HG03521 (cell line): ENCODE measurements at regions not wholly inside any gene's neighbourhood (a gene's known extent, or its start where the extent isn't known, plus 50 kb on each side); places are given as distances from the start of the nearest gene placed in this dataset.

ENCODE experiments used
- ATAC-seq: cut with Tn5 transposase; IDR thresholded peaks from one replicate; pipeline ENCODE4 v1.9.1; 2021; ENCODE audit warnings: mild to moderate bottlenecking, moderate library complexity; ENCODE audit not compliant: unreplicated experiment

GRCh38 chr4:176441594-176441993, 121.8 kb downstream of the SPCS3 start:
- ATAC-seq = no peak

- no peak for ATAC-seq
Observed at GRCh38 chr4:176443117-176443516, 123.4 kb downstream of the SPCS3 start.

- ATAC-seq = no peak
Observed at GRCh38 chr4:176443646-176444409, 124.1 kb downstream of the SPCS3 start.

GRCh38 chr4:176444741-176445140, 125.0 kb downstream of the SPCS3 start:
- no peak for ATAC-seq

- ATAC-seq = no peak
Observed at GRCh38 chr4:176448761-176449160, 129.0 kb downstream of the SPCS3 start.

- no peak for ATAC-seq
Observed at GRCh38 chr4:176451443-176451842, 131.7 kb downstream of the SPCS3 start.

- no peak for ATAC-seq
Observed at GRCh38 chr4:176453079-176453478, 133.3 kb downstream of the SPCS3 start.

- no peak for ATAC-seq
Observed at GRCh38 chr4:176453658-176454057, 133.9 kb downstream of the SPCS3 start.

- ATAC-seq = peak; percentile 100
Observed at GRCh38 chr4:176464748-176465147, 145.0 kb downstream of the SPCS3 start.

- no peak for ATAC-seq
Observed at GRCh38 chr4:176467001-176467400, 147.2 kb downstream of the SPCS3 start.

GRCh38 chr4:176469546-176469945, 149.8 kb downstream of the SPCS3 start:
- no peak for ATAC-seq

GRCh38 chr4:176470671-176471070, 150.9 kb downstream of the SPCS3 start:
- no peak for ATAC-seq

- no peak for ATAC-seq
Observed at GRCh38 chr4:176475067-176475466, 155.3 kb downstream of the SPCS3 start.

GRCh38 chr4:176478076-176478475, 158.3 kb downstream of the SPCS3 start:
- ATAC-seq = no peak

GRCh38 chr4:176479767-176480166, 160.0 kb downstream of the SPCS3 start:
- no peak for ATAC-seq

- no peak for ATAC-seq
Observed at GRCh38 chr4:176482972-176483371, 163.2 kb downstream of the SPCS3 start.

- ATAC-seq = no peak
Observed at GRCh38 chr4:176484301-176484984, 164.7 kb downstream of the SPCS3 start.

GRCh38 chr4:176489001-176489400, 169.2 kb downstream of the SPCS3 start:
- ATAC-seq = no peak

GRCh38 chr4:176492646-176493302, 173.0 kb downstream of the SPCS3 start:
- ATAC-seq = peak; percentile 100

GRCh38 chr4:176498617-176499256, 179.0 kb downstream of the SPCS3 start:
- ATAC-seq = no peak

GRCh38 chr4:176499518-176499917, 179.8 kb downstream of the SPCS3 start:
- ATAC-seq = no peak
